Ishikawa (cell line): ENCODE measurements at regions not wholly inside any gene's neighbourhood (a gene's known extent, or its start where the extent isn't known, plus 50 kb on each side); places are given as distances from the start of the nearest gene placed in this dataset.

Experiments used
- CEBPB ChIP-seq: IDR thresholded peaks from 2 replicates; pipeline ENCODE4 v1.6.1; 2012
- CREB1 ChIP-seq: IDR thresholded peaks from 2 replicates; pipeline ENCODE4 v1.6.1; 2012; ENCODE audit warnings: low read depth
- EGR1 ChIP-seq: IDR thresholded peaks from 2 replicates; pipeline ENCODE4 v1.6.1; 2012
- EP300 ChIP-seq: IDR thresholded peaks from 2 replicates; pipeline ENCODE4 v1.6.1; 2012; ENCODE audit warnings: borderline replicate concordance
- FOXM1 ChIP-seq: IDR thresholded peaks from 2 replicates; pipeline ENCODE4 v1.6.1; 2012; ENCODE audit warnings: low read depth, borderline replicate concordance
- NFIC ChIP-seq: IDR thresholded peaks from 2 replicates; pipeline ENCODE4 v1.6.1; 2012
- RAD21 ChIP-seq: IDR thresholded peaks from 2 replicates; pipeline ENCODE4 v1.6.1; 2012; ENCODE audit warnings: low read depth
- TAF1 ChIP-seq: IDR thresholded peaks from 2 replicates; pipeline ENCODE4 v1.6.1; 2012; ENCODE audit warnings: low read depth, mild to moderate bottlenecking
- TCF12 ChIP-seq: IDR thresholded peaks from 2 replicates; pipeline ENCODE4 v1.6.1; 2012; ENCODE audit warnings: low read depth
- TEAD4 ChIP-seq: IDR thresholded peaks from 2 replicates; pipeline ENCODE4 v1.6.1; 2012
- YY1 ChIP-seq: IDR thresholded peaks from 2 replicates; pipeline ENCODE4 v1.6.1; 2012; ENCODE audit warnings: low read depth
- ZBTB7A ChIP-seq: IDR thresholded peaks from 2 replicates; pipeline ENCODE4 v1.6.1; 2012; ENCODE audit warnings: low read depth
- TF ChIP-seq, protein P1 (sequence below): IDR thresholded peaks from 2 replicates; pipeline ENCODE4 v1.6.1; 2012; ENCODE audit warnings: low read depth, mild to moderate bottlenecking
- TF ChIP-seq, protein P2 (sequence below): IDR thresholded peaks from 2 replicates; pipeline ENCODE4 v1.6.1; 2012
- TF ChIP-seq, protein P3 (sequence below): IDR thresholded peaks from 2 replicates; pipeline ENCODE4 v1.6.1; 2012

DNA sequence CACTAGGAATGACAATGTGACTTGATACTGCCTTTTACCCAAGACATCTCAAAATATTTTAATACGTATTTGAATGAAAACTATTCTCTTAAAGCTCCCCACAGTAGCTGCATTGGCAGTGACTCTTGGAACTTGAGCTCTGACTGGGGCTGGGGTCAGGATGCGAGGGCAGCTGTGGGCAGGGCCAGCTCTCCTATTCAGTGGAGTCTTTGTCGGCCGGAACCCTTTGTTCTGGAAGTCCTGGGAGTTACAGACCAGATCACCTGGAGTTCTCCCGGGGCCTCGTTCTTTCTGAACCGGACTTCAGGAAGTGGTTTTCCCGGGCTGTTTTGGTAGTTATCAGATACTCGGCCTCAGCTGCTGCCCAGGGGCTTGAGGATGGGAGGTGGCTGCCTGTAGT is 84.9 kb downstream of the NPIPB11 start:
- TF ChIP-seq YY1 (no peak), FOXM1 (no peak), NFIC (no peak), TEAD4 (no peak), RAD21 (no peak), EGR1 (no peak), CEBPB (no peak), TCF12 (no peak), CREB1 (no peak), EP300 (no peak), ZBTB7A (no peak)
- TF ChIP-seq, protein P1, sequence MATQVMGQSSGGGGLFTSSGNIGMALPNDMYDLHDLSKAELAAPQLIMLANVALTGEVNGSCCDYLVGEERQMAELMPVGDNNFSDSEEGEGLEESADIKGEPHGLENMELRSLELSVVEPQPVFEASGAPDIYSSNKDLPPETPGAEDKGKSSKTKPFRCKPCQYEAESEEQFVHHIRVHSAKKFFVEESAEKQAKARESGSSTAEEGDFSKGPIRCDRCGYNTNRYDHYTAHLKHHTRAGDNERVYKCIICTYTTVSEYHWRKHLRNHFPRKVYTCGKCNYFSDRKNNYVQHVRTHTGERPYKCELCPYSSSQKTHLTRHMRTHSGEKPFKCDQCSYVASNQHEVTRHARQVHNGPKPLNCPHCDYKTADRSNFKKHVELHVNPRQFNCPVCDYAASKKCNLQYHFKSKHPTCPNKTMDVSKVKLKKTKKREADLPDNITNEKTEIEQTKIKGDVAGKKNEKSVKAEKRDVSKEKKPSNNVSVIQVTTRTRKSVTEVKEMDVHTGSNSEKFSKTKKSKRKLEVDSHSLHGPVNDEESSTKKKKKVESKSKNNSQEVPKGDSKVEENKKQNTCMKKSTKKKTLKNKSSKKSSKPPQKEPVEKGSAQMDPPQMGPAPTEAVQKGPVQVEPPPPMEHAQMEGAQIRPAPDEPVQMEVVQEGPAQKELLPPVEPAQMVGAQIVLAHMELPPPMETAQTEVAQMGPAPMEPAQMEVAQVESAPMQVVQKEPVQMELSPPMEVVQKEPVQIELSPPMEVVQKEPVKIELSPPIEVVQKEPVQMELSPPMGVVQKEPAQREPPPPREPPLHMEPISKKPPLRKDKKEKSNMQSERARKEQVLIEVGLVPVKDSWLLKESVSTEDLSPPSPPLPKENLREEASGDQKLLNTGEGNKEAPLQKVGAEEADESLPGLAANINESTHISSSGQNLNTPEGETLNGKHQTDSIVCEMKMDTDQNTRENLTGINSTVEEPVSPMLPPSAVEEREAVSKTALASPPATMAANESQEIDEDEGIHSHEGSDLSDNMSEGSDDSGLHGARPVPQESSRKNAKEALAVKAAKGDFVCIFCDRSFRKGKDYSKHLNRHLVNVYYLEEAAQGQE = no peak
- TF ChIP-seq, protein P2, sequence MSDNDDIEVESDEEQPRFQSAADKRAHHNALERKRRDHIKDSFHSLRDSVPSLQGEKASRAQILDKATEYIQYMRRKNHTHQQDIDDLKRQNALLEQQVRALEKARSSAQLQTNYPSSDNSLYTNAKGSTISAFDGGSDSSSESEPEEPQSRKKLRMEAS = no peak
- TF ChIP-seq, protein P3, sequence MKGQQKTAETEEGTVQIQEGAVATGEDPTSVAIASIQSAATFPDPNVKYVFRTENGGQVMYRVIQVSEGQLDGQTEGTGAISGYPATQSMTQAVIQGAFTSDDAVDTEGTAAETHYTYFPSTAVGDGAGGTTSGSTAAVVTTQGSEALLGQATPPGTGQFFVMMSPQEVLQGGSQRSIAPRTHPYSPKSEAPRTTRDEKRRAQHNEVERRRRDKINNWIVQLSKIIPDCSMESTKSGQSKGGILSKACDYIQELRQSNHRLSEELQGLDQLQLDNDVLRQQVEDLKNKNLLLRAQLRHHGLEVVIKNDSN = no peak

DNA sequence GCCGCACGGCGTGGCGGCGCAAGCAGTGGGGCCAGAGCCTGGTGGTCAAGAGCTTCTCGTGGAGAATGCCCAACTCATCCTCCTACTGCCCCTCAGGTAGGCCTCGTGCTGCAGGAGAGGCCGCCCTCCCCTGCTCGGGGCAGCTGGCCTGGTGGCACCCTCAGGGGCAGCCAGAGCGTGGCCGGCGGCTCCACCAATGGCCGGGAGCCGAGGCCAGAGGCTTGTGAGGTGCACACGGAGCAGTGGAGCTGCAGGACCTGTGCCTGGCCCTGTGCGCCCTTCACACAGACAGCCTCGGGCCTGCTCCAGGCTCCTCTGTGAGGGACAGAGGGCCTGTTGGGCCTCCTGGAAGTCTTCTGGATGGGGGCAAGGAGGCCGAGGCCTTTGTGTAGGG is 85.5 kb downstream of the NPIPB11 start:
- TF ChIP-seq, protein P1 = no peak
- no peak for TF ChIP-seq YY1
- TF ChIP-seq, protein P3 = no peak
- no peak for TF ChIP-seq TEAD4
- no peak for TF ChIP-seq TCF12
- TF ChIP-seq CEBPB = no peak
- TF ChIP-seq CREB1 = no peak
- TF ChIP-seq, protein P2 = no peak
- no peak for TF ChIP-seq ZBTB7A
- TF ChIP-seq RAD21 = no peak
- TF ChIP-seq EP300 = no peak
- TF ChIP-seq EGR1 = no peak
- TF ChIP-seq FOXM1 = no peak
- no peak for TF ChIP-seq TAF1
- no peak for TF ChIP-seq NFIC

DNA sequence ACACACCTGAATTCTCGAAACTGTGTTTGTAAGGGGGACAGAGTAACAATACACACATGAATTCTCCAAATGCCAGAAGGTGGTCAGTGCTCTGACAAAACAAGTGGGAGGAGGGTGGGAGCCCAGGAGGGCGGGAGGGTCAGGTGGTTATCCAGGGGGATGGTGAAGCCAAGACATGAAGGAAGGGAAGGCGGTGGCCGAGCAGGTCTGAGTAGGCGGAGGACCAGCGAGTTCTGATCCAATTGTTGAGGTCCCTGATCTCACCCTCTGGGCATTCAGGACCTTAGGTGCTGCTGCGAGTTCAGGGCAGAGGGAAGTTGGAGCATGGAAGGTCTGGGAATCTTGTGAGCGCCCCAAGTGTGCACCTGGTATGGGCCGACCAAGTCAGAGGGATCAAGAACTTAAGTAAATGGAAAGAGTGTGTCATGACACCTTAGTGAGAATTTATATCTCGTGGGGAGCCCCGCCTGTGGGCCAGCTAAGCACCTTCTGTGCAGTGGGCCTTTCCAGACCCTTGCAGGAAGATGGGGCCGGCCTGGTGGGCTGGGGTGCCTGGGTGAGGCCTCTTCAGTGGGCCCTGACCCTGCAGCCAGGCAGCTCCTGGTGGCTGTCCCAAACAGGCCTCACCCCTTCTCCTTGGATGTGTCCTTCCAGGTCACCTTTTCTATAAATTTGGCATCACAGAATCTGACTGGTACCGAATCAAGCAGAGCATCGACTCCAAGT is 86.1 kb downstream of the NPIPB11 start:
- no peak for TF ChIP-seq YY1
- TF ChIP-seq TCF12 = no peak
- TF ChIP-seq RAD21 = no peak
- no peak for TF ChIP-seq FOXM1
- no peak for TF ChIP-seq NFIC
- TF ChIP-seq TAF1 = no peak
- TF ChIP-seq EGR1 = no peak
- TF ChIP-seq, protein P2 = no peak
- no peak for TF ChIP-seq TEAD4
- TF ChIP-seq, protein P1 = no peak

DNA sequence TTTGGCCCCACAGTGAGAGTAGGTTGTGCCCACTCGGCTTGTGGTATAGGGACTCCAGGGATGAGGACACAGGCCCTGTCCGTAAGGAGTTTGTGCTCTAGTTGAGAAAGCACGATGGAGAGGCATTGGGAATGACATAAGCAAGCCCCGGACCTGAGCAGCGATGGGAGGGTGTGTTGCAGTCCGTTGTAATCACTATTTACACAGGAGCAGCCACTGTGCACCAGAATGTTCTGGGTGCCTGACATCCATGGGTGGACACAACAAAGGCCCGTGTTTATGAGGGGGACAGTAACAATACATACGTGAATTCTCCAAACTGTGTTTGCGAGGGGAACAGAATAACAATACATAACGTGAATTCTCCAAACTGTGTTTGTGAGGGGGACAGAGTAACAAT is 86.8 kb downstream of the NPIPB11 start:
- TF ChIP-seq TCF12 (no peak), CREB1 (no peak), CEBPB (no peak), YY1 (no peak), ZBTB7A (no peak), EGR1 (no peak), EP300 (no peak), FOXM1 (no peak)
- TF ChIP-seq, protein P2 = no peak
- TF ChIP-seq, protein P1 = no peak
- TF ChIP-seq, protein P3 = no peak
